ENCODE measurements at regions not wholly inside any gene's neighbourhood (a gene's known extent, or its start where the extent isn't known, plus 50 kb on each side); places are given as distances from the start of the nearest gene placed in this dataset.

- Histone ChIP-seq H3K18ac (ENCODE audit: insufficient read length, low read depth, low read length) (no peak overlapping the region), H3K9ac (ENCODE audit: extremely low read depth, insufficient read length, low read length) (no peak overlapping the region), H2BK20ac (ENCODE audit: low read depth, low read length, poor library complexity, severe bottlenecking) (no peak overlapping the region), H3K9me3 (ENCODE audit: control insufficient read depth, low read depth, low read length) (no peaks in the 10 kb centered on the region), H3K56ac (ENCODE audit: insufficient read length, low read depth, low read length) (no peak overlapping the region), H3K4me2 (ENCODE audit: insufficient read depth, insufficient read length, low read length) (no peak overlapping the region), H3K79me2 (ENCODE audit: insufficient read depth, low read length) (no peaks in the 10 kb centered on the region), H3K79me1 (ENCODE audit: insufficient read depth, low read depth, low read length, poor library complexity, severe bottlenecking) (no peaks in the 10 kb centered on the region), H2BK12ac (ENCODE audit: insufficient read length, low read depth, low read length) (no peak overlapping the region), H2BK15ac (ENCODE audit: low read depth, low read length) (no peak overlapping the region), H2AFZ (ENCODE audit: low read length) (no peak overlapping the region), H3K27ac (ENCODE audit: insufficient read length, low read depth, low read length) (no peak overlapping the region), H3K14ac (ENCODE audit: insufficient read depth, low read length) (no peak overlapping the region), H3K4me1 (ENCODE audit: insufficient read depth, low read length) (no peaks in the 10 kb centered on the region), H3K23me2 (ENCODE audit: insufficient read length, low read depth, low read length, poor library complexity, severe bottlenecking) (no peaks in the 10 kb centered on the region), H4K91ac (ENCODE audit: insufficient read length, low read depth, low read length) (no peak overlapping the region), H4K5ac (ENCODE audit: insufficient read length, low read depth, low read length) (no peak overlapping the region), H4K20me1 (ENCODE audit: control insufficient read depth, insufficient read depth, insufficient read length) (no peaks in the 10 kb centered on the region), H3K4ac (ENCODE audit: low read depth, low read length) (no peak overlapping the region), H2BK5ac (ENCODE audit: insufficient read length, low read length) (no peak overlapping the region), H3K23ac (ENCODE audit: insufficient read length, low read depth, low read length) (no peak overlapping the region), H2BK120ac (ENCODE audit: low read depth, low read length, poor library complexity, severe bottlenecking) (no peak overlapping the region), H2AK5ac (ENCODE audit: insufficient read length, low read length) (no peak overlapping the region), H3K27me3 (ENCODE audit: insufficient read depth, low read length) (no peaks in the 10 kb centered on the region), H4K8ac (replicated peaks; ENCODE audit: insufficient read length, low read depth, low read length) (no peak overlapping the region), H3T11ph (ENCODE audit: low read length) (no peak overlapping the region)
- Mint-ChIP-seq H3K27me3 (ENCODE audit: low read depth) (no peaks in the 10 kb centered on the region), H3K27ac (no peak overlapping the region; a peak in 1 of 7 replicates), H3K9me3 (no peaks in the 10 kb centered on the region), H3K4me3 (no peak overlapping the region), H3K36me3 (ENCODE audit: insufficient read depth in 1 of 3, low read depth in 3 of 3) (no peaks in the 10 kb centered on the region; a peak in 1 of 7 replicates), H3K4me1 (no peaks in the 10 kb centered on the region)
- no peak for DNase-seq
- WGBS (ENCODE audit: extremely low coverage, insufficient read length, low lambda C conversion rate), result no CpG with 5 or more reads among the region's 1 CpG
- TF ChIP-seq CTCF (conservative IDR thresholded peaks at IDR 0.05), result no peak
Measured at GRCh38 chr18:51762373-51762772, 564.9 kb upstream of the MEX3C start.
